H1 (cell line): ENCODE measurements at regions not wholly inside any gene's neighbourhood (a gene's known extent, or its start where the extent isn't known, plus 50 kb on each side); places are given as distances from the start of the nearest gene placed in this dataset.

Experiments
- ATF2 ChIP-seq: IDR thresholded peaks from 2 replicates; pipeline ENCODE4 v1.6.1; 2012; ENCODE audit warnings: low read length, inconsistent platforms
- BCL11A ChIP-seq, 2 experiments: IDR thresholded peaks; one replicate each; pipeline ENCODE4 v1.6.1; 2011; ENCODE audit warnings: low read depth in 2 of 2, low read length in 2 of 2, mild to moderate bottlenecking in 2 of 2
- CHD1 ChIP-seq: IDR thresholded peaks from 2 replicates; pipeline ENCODE4 v1.6.1; 2012; ENCODE audit warnings: low read depth, low read length, improper control_type of control experiment
- CTCF ChIP-seq, 3 experiments: IDR thresholded peaks; 1 replicate in 2 of 3; 2 replicates in 1 of 3; pipeline versions ENCODE4 v1.5.1 to v1.6.1; 2011; ENCODE audit warnings: low read length in 3 of 3, mild to moderate bottlenecking in 3 of 3, inconsistent platforms in 2 of 3, low read depth in 1 of 3, moderate library complexity in 1 of 3; ENCODE audit not compliant: insufficient read depth in 1 of 3; ENCODE audit errors: control extremely low read depth in 1 of 3
- JUN ChIP-seq: IDR thresholded peaks from 2 replicates; pipeline ENCODE4 v1.6.1; 2011; ENCODE audit warnings: low read depth, mild to moderate bottlenecking, improper control_type of control experiment, low read length
- KDM1A ChIP-seq: fragments of 200-600, 300-600 bp; sonication (generic); IDR thresholded peaks from 2 replicates; pipeline ENCODE4 v1.7.1; 2016; ENCODE audit warnings: mild to moderate bottlenecking, low read length, borderline replicate concordance
- NANOG ChIP-seq: IDR thresholded peaks from 2 replicates; pipeline ENCODE4 v1.6.1; 2011; ENCODE audit warnings: low read length, low read depth, mild to moderate bottlenecking, inconsistent platforms; ENCODE audit not compliant: insufficient read depth, poor library complexity, severe bottlenecking
- RFX5 ChIP-seq: IDR thresholded peaks from 2 replicates; pipeline ENCODE4 v1.6.1; 2011; ENCODE audit warnings: low read depth, low read length, improper control_type of control experiment, borderline replicate concordance
- TCF12 ChIP-seq: IDR thresholded peaks from 2 replicates; pipeline ENCODE4 v1.6.1; 2011; ENCODE audit warnings: low read depth, mild to moderate bottlenecking, low read length
- ZNF274 ChIP-seq: IDR thresholded peaks from 2 replicates; pipeline ENCODE4 v1.7.0; 2012; ENCODE audit warnings: low read length, borderline replicate concordance; ENCODE audit errors: extremely low read depth

GRCh38 chr13:47112205-47112902 lies 215.5 kb upstream of the HTR2A start (continued):
- TF ChIP-seq TCF12 (0 out of 2 replicates have a peak, but pooled peaks have one; percentile 14), CHD1 (no peak), ZNF274 (no peak), CTCF (IDR thresholded peaks at IDR 0.05; ENCODE audit: control extremely low read depth in 1 of 3, insufficient read depth in 1 of 3, low read depth in 1 of 3, low read length in 3 of 3) (no peak), ATF2 (peak; percentile 40; the same call in 1 of the 2 replicates), BCL11A (IDR thresholded peaks at IDR 0.05; ENCODE audit: low read depth in 2 of 2, low read length in 2 of 2) (no peak), KDM1A (no peak), RFX5 (no peak), NANOG (peak; percentile 49), JUN (peak; percentile 77)
